ENCODE measurements at regions not wholly inside any gene's neighbourhood (a gene's known extent, or its start where the extent isn't known, plus 50 kb on each side); places are given as distances from the start of the nearest gene placed in this dataset.

- Mint-ChIP-seq H3K27ac (ENCODE audit: unreplicated experiment) (no peak overlapping the region), H3K4me3 (ENCODE audit: unreplicated experiment) (no peak overlapping the region), H3K4me1 (ENCODE audit: low read depth, unreplicated experiment) (peaks cover 6% of the 10 kb centered on the region), H3K9me3 (ENCODE audit: unreplicated experiment) (no peaks in the 10 kb centered on the region), H3K27me3 (ENCODE audit: insufficient read depth, unreplicated experiment) (no peaks in the 10 kb centered on the region), H3K36me3 (ENCODE audit: insufficient read depth, unreplicated experiment) (no peaks in the 10 kb centered on the region)
- no peaks in the 10 kb centered on the region for H3K36me3 ChIP-seq (ENCODE audit: control insufficient read depth, insufficient read depth, low read length)
- H3K4me3 ChIP-seq (ENCODE audit: low read depth, low read length) = no peak overlapping the region
- intact Hi-C loops (cut with micrococcal nuclease; ENCODE audit: unreplicated experiment) = no loop called here
- DNase-seq = no peak
- POLR2A ChIA-PET = no interaction called here
- no peaks in the 10 kb centered on the region for H3K9me3 ChIP-seq
- CTCF ChIA-PET = no interaction called here
- no TSS peak for BruUV-seq (replicated peaks)
- no peaks in the 10 kb centered on the region for H3K27me3 ChIP-seq (replicated peaks; ENCODE audit: control insufficient read depth, insufficient read depth, low read length)
- no peak for TF ChIP-seq CTCF (IDR thresholded peaks at IDR 0.05; ENCODE audit: insufficient read depth in 1 of 2, low read depth in 1 of 2, low read length in 1 of 2, severe bottlenecking in 1 of 2, unreplicated experiment in 1 of 2)
- H3K4me1 ChIP-seq = no peaks in the 10 kb centered on the region
Measured at GRCh38 chr13:85241060-85241459, 558.2 kb downstream of the SLITRK6 start.

DNA sequence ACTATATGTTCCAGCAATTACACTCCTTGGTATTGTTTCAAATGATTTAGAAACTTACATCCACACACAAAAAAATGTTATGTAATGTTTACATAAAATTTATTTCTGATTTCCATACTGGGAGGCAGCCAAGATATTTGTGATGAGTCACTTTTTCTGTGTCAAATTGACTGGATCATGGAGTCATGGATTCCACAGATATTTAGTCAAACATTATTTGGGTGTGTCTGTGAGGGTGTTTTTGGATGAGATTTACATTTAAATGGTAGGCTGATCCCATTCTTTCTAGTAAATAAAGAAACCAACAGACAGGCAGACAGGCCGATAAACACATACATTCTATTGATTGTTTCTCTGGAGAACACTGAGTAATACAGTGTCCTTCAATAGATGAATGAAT, 562.8 kb downstream of the SLITRK6 start:
- no peaks in the 10 kb centered on the region for H3K27me3 Mint-ChIP-seq (ENCODE audit: insufficient read depth, unreplicated experiment)
- Histone ChIP-seq H3K27me3 (replicated peaks; ENCODE audit: control insufficient read depth, insufficient read depth, low read length) (no peaks in the 10 kb centered on the region), H3K4me3 (ENCODE audit: low read depth, low read length) (no peak overlapping the region), H3K4me1 (peaks cover 3% of the 10 kb centered on the region; the same call in 1 of the 2 replicates), H3K36me3 (ENCODE audit: control insufficient read depth, insufficient read depth, low read length) (no peaks in the 10 kb centered on the region), H3K9me3 (no peaks in the 10 kb centered on the region)
- no peak for TF ChIP-seq CTCF (IDR thresholded peaks at IDR 0.05; ENCODE audit: insufficient read depth in 1 of 2, low read depth in 1 of 2, low read length in 1 of 2, severe bottlenecking in 1 of 2, unreplicated experiment in 1 of 2)
- H3K4me3 Mint-ChIP-seq (ENCODE audit: unreplicated experiment) = no peak overlapping the region
- no peak overlapping the region for H3K27ac Mint-ChIP-seq (ENCODE audit: unreplicated experiment)
- intact Hi-C loops (cut with micrococcal nuclease; ENCODE audit: unreplicated experiment) = no loop called here
- no peaks in the 10 kb centered on the region for H3K36me3 Mint-ChIP-seq (ENCODE audit: insufficient read depth, unreplicated experiment)
- no peak for DNase-seq
- no peaks in the 10 kb centered on the region for H3K9me3 Mint-ChIP-seq (ENCODE audit: unreplicated experiment)
- CTCF ChIA-PET = no interaction called here
- POLR2A ChIA-PET = no interaction called here
- no TSS peak for BruUV-seq (replicated peaks)
- H3K4me1 Mint-ChIP-seq (ENCODE audit: low read depth, unreplicated experiment) = peaks cover 6% of the 10 kb centered on the region

GRCh38 chr13:85230691-85231093, 568.5 kb downstream of the SLITRK6 start:
- no peaks in the 10 kb centered on the region for H3K9me3 ChIP-seq
- no peaks in the 10 kb centered on the region for H3K36me3 ChIP-seq (ENCODE audit: control insufficient read depth, insufficient read depth, low read length)
- Mint-ChIP-seq H3K36me3 (ENCODE audit: insufficient read depth, unreplicated experiment) (no peaks in the 10 kb centered on the region), H3K9me3 (ENCODE audit: unreplicated experiment) (peaks cover 8% of the 10 kb centered on the region), H3K27ac (ENCODE audit: unreplicated experiment) (no peak overlapping the region), H3K27me3 (ENCODE audit: insufficient read depth, unreplicated experiment) (no peaks in the 10 kb centered on the region), H3K4me3 (ENCODE audit: unreplicated experiment) (no peak overlapping the region), H3K4me1 (ENCODE audit: low read depth, unreplicated experiment) (peaks cover 7% of the 10 kb centered on the region)
- CTCF ChIA-PET = no interaction called here
- no peak for TF ChIP-seq CTCF (IDR thresholded peaks at IDR 0.05; ENCODE audit: insufficient read depth in 1 of 2, low read depth in 1 of 2, low read length in 1 of 2, severe bottlenecking in 1 of 2, unreplicated experiment in 1 of 2)
- H3K4me1 ChIP-seq = peaks cover 29% of the 10 kb centered on the region
- DNase-seq = peak in 1 of 2 experiments; percentile 13
- POLR2A ChIA-PET = no interaction called here
- H3K4me3 ChIP-seq (ENCODE audit: low read depth, low read length) = no peak overlapping the region
- no peaks in the 10 kb centered on the region for H3K27me3 ChIP-seq (replicated peaks; ENCODE audit: control insufficient read depth, insufficient read depth, low read length)
- no TSS peak for BruUV-seq (replicated peaks)
- intact Hi-C loops (cut with micrococcal nuclease; ENCODE audit: unreplicated experiment) = loop anchor here (5.0 kb wide), 1 partner anchor 282 kb away; no protein-coding TSS in a partner anchor

All from Caco-2 (cell line).